ENCODE measurements at regions not wholly inside any gene's neighbourhood (a gene's known extent, or its start where the extent isn't known, plus 50 kb on each side); places are given as distances from the start of the nearest gene placed in this dataset.

DNA sequence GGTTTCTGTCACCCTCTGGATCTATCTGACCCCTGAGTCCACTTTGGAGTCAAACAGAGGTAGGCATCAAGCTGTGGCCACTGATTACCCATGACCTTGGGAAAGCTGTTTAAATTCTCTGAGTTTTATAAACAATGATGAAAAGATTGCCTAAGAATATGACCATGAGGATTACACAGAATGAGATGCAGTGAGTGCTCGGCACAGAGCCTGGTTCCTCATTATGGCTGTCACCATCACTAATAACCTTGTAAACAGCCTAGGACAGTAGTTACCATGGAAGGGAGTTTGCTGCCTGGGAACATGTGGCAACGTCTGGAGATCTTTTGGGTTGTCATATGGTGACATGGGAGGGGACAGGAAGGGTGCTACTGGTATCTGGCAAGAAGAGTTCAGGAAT, 248.3 kb upstream of the KAZN start:
- no peaks in the 10 kb centered on the region for H3K36me3 ChIP-seq (ENCODE audit: control insufficient read depth in 2 of 2, extremely low read depth in 1 of 2, insufficient read depth in 2 of 2, low read length in 2 of 2)
- no peak overlapping the region for H3K27ac ChIP-seq (ENCODE audit: insufficient read depth, low read depth, low read length)
- no peak overlapping the region for H3K4me2 ChIP-seq (ENCODE audit: insufficient read depth, low read length)
- H4K20me1 ChIP-seq (replicated peaks; ENCODE audit: control insufficient read depth, extremely low read depth, insufficient read depth, low read length): no peaks in the 10 kb centered on the region
- CTCF ChIA-PET: no interaction called here
- BruUV-seq (replicated peaks): no TSS peak
- intact Hi-C loops (cut with micrococcal nuclease): no loop called here
- no peak for DNase-seq (ENCODE audit: low read depth, low spot score)
- no peaks in the 10 kb centered on the region for H3K27me3 ChIP-seq (ENCODE audit: control insufficient read depth in 2 of 2, insufficient read depth in 2 of 2, low read length in 2 of 2)
- no peak overlapping the region for H3K4me3 ChIP-seq (replicated peaks in 1 of 3; ENCODE audit: insufficient read depth in 1 of 3, low read depth in 1 of 3, low read length in 3 of 3)
- no peaks in the 10 kb centered on the region for H3K79me2 ChIP-seq (ENCODE audit: control insufficient read depth, insufficient read depth, low read length)
- H3K4me1 ChIP-seq (ENCODE audit: control insufficient read depth, extremely low read depth, insufficient read depth, low read length): no peaks in the 10 kb centered on the region
- no peak for TF ChIP-seq GATA2 (IDR thresholded peaks at IDR 0.05; ENCODE audit: insufficient read depth, insufficient read length, low read depth, low read length)
- TF ChIP-seq MYC (IDR thresholded peaks at IDR 0.05; ENCODE audit: low read depth, low read length): no peak
- no peak for TF ChIP-seq JUN (IDR thresholded peaks at IDR 0.05; ENCODE audit: borderline replicate concordance, insufficient read depth, insufficient read length, low read depth)
- no peak for TF ChIP-seq POLR2A (IDR thresholded peaks at IDR 0.05; ENCODE audit: low read depth, low read length)
- TF ChIP-seq, protein P1, sequence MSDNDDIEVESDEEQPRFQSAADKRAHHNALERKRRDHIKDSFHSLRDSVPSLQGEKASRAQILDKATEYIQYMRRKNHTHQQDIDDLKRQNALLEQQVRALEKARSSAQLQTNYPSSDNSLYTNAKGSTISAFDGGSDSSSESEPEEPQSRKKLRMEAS (IDR thresholded peaks at IDR 0.05; ENCODE audit: insufficient read depth, insufficient read length): no peak
- TF ChIP-seq EZH2 (IDR thresholded peaks at IDR 0.05; ENCODE audit: borderline replicate concordance, low read depth, low read length, severe bottlenecking): no peak
- no peak for TF ChIP-seq FOS (IDR thresholded peaks at IDR 0.05; ENCODE audit: borderline replicate concordance, insufficient read depth, low read length)
- TF ChIP-seq, protein P2, sequence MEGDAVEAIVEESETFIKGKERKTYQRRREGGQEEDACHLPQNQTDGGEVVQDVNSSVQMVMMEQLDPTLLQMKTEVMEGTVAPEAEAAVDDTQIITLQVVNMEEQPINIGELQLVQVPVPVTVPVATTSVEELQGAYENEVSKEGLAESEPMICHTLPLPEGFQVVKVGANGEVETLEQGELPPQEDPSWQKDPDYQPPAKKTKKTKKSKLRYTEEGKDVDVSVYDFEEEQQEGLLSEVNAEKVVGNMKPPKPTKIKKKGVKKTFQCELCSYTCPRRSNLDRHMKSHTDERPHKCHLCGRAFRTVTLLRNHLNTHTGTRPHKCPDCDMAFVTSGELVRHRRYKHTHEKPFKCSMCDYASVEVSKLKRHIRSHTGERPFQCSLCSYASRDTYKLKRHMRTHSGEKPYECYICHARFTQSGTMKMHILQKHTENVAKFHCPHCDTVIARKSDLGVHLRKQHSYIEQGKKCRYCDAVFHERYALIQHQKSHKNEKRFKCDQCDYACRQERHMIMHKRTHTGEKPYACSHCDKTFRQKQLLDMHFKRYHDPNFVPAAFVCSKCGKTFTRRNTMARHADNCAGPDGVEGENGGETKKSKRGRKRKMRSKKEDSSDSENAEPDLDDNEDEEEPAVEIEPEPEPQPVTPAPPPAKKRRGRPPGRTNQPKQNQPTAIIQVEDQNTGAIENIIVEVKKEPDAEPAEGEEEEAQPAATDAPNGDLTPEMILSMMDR (IDR thresholded peaks at IDR 0.05; ENCODE audit: extremely low read depth in 1 of 2, insufficient read depth in 1 of 2, low read depth in 1 of 2, low read length in 2 of 2): no peak
- TF ChIP-seq POLR2AphosphoS5 (IDR thresholded peaks at IDR 0.05; ENCODE audit: insufficient read depth, low read depth, low read length): no peak
- no peak for FAIRE-seq
- dilution Hi-C loops (cut with MboI; ENCODE audit: extremely low pct_ligation_motif_present, low sequenced_read_pairs): no loop called here
- peaks cover 2% of the 10 kb centered on the region for H3K9me3 ChIP-seq (replicated peaks; ENCODE audit: control insufficient read depth, insufficient read depth, low read length)
- POLR2A ChIA-PET: no interaction called here
- no peak overlapping the region for H3K9ac ChIP-seq (replicated peaks; ENCODE audit: extremely low read depth, insufficient read depth, low read length)
- H3K9me1 ChIP-seq (replicated peaks; ENCODE audit: control insufficient read depth, extremely low read depth, insufficient read depth, low read length): no peaks in the 10 kb centered on the region
- no peak overlapping the region for H2AFZ ChIP-seq (ENCODE audit: low read depth, low read length)
